COLO668 (cell line): ENCODE measurements at regions not wholly inside any gene's neighbourhood (a gene's known extent, or its start where the extent isn't known, plus 50 kb on each side); places are given as distances from the start of the nearest gene placed in this dataset.

Source experiments
- DNase-seq: peaks from one replicate; lab custom pipeline; 2025; ENCODE audit not compliant: unreplicated experiment; lab: John Stamatoyannopoulos, UW

DNA sequence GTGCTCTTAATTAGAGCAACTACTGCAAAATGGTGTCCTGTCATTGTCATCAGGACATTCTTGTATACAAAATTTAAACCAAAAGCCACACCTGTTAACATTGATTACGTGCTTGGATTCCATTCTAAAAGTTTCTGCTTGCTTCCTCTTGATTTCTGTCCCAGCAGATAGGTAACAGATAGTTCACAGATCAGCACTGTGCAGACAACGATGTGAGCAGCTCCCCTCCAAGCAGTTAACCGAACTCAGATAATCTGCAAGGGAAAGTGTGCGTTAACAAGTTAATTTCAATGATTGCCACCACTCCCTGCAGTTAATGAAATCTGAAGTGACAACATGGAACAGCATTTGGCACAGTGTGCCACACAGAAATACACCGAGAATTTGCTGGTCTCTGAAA is 54.4 kb upstream of the RELL1 start:
- DNase-seq: no peak

DNA sequence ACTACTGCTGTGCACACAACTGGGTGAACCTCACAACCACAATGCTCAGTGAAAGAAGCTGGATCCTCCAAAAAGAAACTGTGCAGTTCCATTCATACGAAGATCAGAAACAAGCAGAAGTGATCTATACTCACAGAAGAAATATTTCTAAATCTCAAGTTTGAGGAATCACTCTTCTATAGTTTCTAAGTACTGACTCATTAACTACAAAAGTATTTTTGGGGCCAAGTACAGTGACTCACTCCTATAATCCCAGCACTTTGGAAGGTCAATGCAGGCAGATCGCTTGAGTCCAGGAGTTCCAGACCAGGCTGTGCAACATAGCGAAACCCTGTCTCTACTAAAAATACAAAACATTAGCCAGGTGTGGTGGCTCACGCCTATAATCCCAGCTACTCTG is 51.3 kb upstream of the RELL1 start:
- DNase-seq: no peak
